GM12892 (cell line): ENCODE measurements at regions not wholly inside any gene's neighbourhood (a gene's known extent, or its start where the extent isn't known, plus 50 kb on each side); places are given as distances from the start of the nearest gene placed in this dataset.

Experiments
- DNase-seq: peaks from one replicate; pipeline ENCODE4 v3.0.0; 2011; ENCODE audit not compliant: insufficient read length
- FAIRE-seq: peaks from 2 replicates; lab custom pipeline; 2011; peaks lifted over from hg19 to GRCh38; lab: Jason Lieb, UNC
- POLR2A ChIP-seq: IDR thresholded peaks from 2 replicates; pipeline ENCODE4 v1.6.1; 2011; ENCODE audit warnings: low read depth, low read length, control low read depth
- POLR2AphosphoS5 ChIP-seq: IDR thresholded peaks from 2 replicates; pipeline ENCODE4 v1.6.1; 2011; ENCODE audit warnings: low read depth, low read length, control low read depth
- TAF1 ChIP-seq: IDR thresholded peaks from 2 replicates; pipeline ENCODE4 v1.6.1; 2011; ENCODE audit warnings: low read depth, mild to moderate bottlenecking, control low read depth, low read length, borderline replicate concordance

DNA sequence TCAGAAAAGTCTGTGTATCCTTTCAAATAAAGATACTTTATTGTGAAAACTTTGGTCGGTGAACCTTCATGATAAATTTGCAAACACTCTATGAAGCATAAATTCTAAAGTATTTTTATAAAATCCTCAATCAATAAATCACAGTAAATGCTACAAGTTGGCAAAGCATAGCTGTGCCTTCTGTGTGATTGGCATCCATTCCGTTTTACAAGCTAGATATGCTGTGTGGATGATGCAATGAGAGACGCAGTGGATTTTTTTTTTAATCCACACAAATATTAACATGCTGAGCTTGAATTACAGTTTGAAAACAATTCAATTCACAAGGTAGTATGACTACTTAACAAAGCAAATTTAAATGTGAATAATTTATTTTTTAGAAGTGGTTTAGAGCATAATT is 937.2 kb downstream of the ZPLD1 start:
- DNase-seq (no peak), FAIRE-seq (no peak)
- TF ChIP-seq POLR2AphosphoS5 (no peak), POLR2A (no peak), TAF1 (no peak)

GRCh38 chr3:103380391-103380790 is 945.6 kb downstream of the ZPLD1 start:
- no peak for DNase-seq
- no peak for FAIRE-seq
- no peak for TF ChIP-seq TAF1
- no peak for TF ChIP-seq POLR2AphosphoS5
- TF ChIP-seq POLR2A: no peak

DNA sequence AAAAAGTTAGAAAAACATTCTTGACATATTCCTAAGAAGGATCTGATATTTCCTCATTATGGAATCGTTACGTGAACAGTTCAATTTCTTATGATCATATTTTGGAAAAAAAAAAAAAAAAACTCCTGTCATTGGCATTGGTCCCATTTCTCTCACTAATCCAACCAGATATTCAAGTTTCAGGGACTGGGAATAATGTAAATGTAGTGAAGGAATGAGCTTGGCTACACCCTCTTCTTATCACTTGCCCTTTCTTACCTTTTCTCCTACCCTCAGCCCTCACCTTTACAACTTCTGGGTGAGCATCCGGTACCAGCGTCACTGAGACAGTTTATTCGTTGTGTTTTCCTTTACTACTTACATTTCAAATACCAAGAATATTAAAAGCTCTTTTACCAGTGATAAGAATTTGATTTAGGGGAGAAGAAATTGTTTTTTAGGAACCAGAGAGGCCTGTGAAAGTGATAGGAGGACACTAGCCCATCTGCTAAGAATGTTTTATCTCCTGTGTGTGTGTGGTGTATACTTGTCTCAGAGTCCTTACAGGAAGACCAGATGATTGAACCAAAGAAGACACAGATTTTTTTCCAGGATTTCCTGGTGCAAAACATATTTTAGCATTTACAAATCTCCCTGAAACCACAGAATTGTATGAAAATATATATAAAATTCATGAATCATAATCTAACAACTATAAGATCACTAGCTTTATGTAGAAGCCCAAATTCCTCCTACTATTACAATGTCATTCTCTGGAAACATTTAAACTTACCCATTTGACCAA is 946.7 kb downstream of the ZPLD1 start:
- no peak for TF ChIP-seq TAF1
- no peak for TF ChIP-seq POLR2AphosphoS5
- TF ChIP-seq POLR2A: no peak
- DNase-seq (no peak), FAIRE-seq (no peak)

DNA sequence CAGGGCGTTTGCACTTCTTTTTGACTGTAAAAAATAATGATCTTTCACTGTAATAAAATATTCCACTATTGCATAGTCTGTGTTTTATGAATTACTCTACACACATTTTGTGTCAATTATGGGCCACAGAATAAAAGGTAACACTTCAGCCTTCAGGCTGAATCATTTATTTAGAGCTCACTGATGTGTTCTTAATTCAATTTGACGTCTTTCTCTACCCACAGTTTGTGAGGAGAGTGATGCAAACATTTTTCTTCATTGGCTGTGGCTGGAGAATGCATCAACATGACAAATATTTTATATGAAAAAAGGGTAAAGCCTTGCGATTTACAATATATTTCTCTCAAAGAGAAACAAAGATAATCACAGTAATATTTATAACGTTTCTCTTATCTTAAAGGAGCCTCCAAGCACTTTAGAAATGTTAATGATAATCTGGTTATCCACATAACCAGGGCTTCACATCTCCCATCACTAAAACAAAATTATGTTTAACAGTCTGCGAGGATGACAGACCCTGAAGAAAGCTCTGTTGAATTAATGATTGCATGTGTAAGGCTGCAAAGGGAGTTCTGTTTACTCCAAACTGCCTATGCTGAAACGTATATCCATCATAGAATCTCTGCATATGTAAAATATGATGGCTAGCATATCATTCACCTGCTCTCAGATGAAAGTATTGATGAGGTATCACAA is 951.3 kb downstream of the ZPLD1 start:
- TF ChIP-seq POLR2AphosphoS5: no peak
- no peak for TF ChIP-seq TAF1
- DNase-seq (no peak), FAIRE-seq (no peak)

- TF ChIP-seq POLR2A (no peak), TAF1 (no peak)
- DNase-seq: no peak
- FAIRE-seq: no peak
Measured at GRCh38 chr3:103388214-103388613, 953.4 kb downstream of the ZPLD1 start.

- no peak for DNase-seq
- no peak for FAIRE-seq
- no peak for TF ChIP-seq POLR2AphosphoS5
- no peak for TF ChIP-seq TAF1
- no peak for TF ChIP-seq POLR2A
Measured at GRCh38 chr3:103389356-103389755, 954.5 kb downstream of the ZPLD1 start.

DNA sequence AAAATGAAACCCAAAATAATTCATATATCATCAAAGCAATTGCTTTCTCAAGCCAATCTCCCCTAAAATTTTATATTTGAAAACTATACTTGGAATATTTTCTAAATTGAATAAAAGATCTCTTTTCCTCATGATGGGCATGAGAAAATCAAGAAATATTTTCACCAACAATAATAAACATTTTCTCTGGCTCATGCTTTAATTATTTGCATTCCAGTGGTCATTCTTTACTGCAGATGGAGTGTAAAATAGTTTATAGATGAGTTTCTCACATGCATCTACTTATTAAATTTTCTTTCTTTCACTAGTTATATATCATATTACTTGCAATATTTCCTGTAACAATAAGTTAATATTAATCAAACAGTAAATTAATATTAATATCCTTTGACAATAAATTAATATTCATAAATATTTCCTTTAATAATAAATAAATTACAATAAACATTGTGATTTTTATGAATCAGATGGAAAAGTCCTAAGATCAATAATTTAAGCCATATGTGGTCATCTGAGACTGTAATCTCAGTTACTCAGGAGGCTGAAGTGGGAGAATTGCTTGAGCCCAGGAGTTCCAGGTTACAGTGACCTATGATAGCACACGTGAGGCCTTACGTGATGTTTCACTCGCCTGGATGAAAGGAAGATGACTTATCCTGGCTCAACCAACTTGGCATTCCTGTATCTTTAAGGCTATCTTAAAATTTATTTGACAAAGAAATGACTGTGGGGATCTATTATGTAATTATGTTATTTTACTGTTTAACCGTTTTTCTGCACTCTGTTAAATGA is 958.8 kb downstream of the ZPLD1 start:
- FAIRE-seq (no peak), DNase-seq (no peak)
- TF ChIP-seq POLR2AphosphoS5: no peak
- no peak for TF ChIP-seq TAF1
- TF ChIP-seq POLR2A: no peak

- no peak for FAIRE-seq
- no peak for TF ChIP-seq POLR2A
- no peak for TF ChIP-seq TAF1
- TF ChIP-seq POLR2AphosphoS5: no peak
- no peak for DNase-seq
Measured at GRCh38 chr3:103403191-103403590, 968.4 kb downstream of the ZPLD1 start.

- TF ChIP-seq POLR2AphosphoS5 (no peak), TAF1 (no peak), POLR2A (no peak)
- no peak for DNase-seq
- FAIRE-seq: no peak
Measured at GRCh38 chr3:103406320-103406850, 971.6 kb downstream of the ZPLD1 start.

DNA sequence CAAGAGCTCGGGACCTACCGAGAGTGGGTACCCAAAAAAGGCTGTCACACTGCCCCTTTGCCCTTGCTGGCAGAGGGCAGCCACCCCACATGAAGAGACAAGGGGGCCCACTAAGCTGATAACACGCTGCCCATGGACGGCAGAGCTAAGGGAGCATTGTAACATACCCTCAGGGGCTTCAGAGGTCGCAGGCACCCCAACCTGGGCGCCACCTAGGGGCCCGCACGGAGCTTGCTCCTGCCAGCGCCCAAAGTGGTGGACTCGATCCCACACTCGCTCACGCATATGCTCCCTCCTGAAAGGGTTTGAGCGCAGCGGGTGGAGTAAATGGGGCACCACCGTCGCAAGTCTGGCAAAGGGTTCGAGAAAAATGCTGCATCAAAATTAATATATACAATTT is 975.4 kb downstream of the ZPLD1 start:
- TF ChIP-seq TAF1 (no peak), POLR2AphosphoS5 (no peak), POLR2A (no peak)
- FAIRE-seq: no peak
- DNase-seq: no peak

DNA sequence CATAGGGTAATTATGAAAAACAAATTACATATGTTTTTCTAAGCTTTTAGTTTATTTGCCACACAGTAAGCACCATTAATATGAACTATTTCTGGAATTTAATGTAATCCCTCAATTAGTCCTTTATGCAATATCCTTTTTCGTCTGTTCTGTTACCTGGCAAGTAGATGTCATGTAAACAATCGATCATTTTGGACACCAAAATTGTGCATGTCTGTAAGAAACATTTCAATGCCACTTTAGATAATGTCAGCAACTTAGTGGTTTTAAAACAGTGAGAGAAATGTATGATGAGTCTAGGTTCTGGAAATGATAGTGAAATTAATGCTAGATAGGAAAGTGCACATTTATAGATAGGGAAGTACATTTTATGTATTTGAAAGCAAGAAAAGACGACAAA is 986.6 kb downstream of the ZPLD1 start:
- no peak for TF ChIP-seq POLR2A
- no peak for TF ChIP-seq TAF1
- no peak for TF ChIP-seq POLR2AphosphoS5
- no peak for DNase-seq
- FAIRE-seq: no peak

GRCh38 chr3:103437883-103438282 is 1003.1 kb downstream of the ZPLD1 start:
- TF ChIP-seq POLR2A: no peak
- DNase-seq: no peak
- no peak for FAIRE-seq
